Naive thymus-derived CD4-positive, alpha-beta T cell (primary cell): ENCODE measurements at regions not wholly inside any gene's neighbourhood (a gene's known extent, or its start where the extent isn't known, plus 50 kb on each side); places are given as distances from the start of the nearest gene placed in this dataset.

Experiments
- ATAC-seq: fragments of 150-1000 bp; cut with Tn5 transposase; 2 replicates; pipeline ENCODE4 v1.10.0; 2021; ENCODE audit warnings: mild to moderate bottlenecking, moderate library complexity
- CTCF ChIA-PET: fragments of 350-600 bp; sonication (Branson Sonifier 250); formaldehyde crosslinking; loops from one replicate; lab custom pipeline; 2021; ENCODE audit warnings: antibody characterized with exemption; lab: Charles Lee
- POLR2A ChIA-PET: fragments of 350-600 bp; sonication (Branson Sonifier 250); formaldehyde crosslinking; loops from one replicate; lab custom pipeline; 2021; ENCODE audit warnings: antibody characterized with exemption, inconsistent platforms; lab: Charles Lee
- DNase-seq, 9 donors: peaks; one replicate each; pipeline versions ENCODE4 v3.0.0 to v3.0.0-alpha.2; 2020 to 2022; ENCODE audit warnings: mixed read lengths in 1 of 9
- H3K27ac ChIP-seq: one replicate; pipeline ENCODE4 v1.7.0; 2013; ENCODE audit warnings: mild to moderate bottlenecking, low read depth, low read length, moderate library complexity
- H3K27me3 ChIP-seq, 2 donors: one replicate each; pipeline ENCODE4 v1.7.0; 2013; ENCODE audit warnings: low read length in 2 of 2, mild to moderate bottlenecking in 2 of 2, moderate library complexity in 2 of 2; ENCODE audit not compliant: control insufficient read depth in 2 of 2, insufficient read depth in 2 of 2
- H3K36me3 ChIP-seq, 3 experiments: 1 replicate in 2 of 3; 2 replicates in 1 of 3; pipeline ENCODE4 v1.7.0; 2013; ENCODE audit warnings: low read length in 3 of 3, mild to moderate bottlenecking in 3 of 3, moderate library complexity in 1 of 3; ENCODE audit not compliant: insufficient read depth in 3 of 3, control insufficient read depth in 2 of 3
- H3K4me1 ChIP-seq, 2 donors: one replicate each; pipeline ENCODE4 v1.7.0; 2013; ENCODE audit warnings: low read length in 2 of 2, mild to moderate bottlenecking in 2 of 2, moderate library complexity in 1 of 2; ENCODE audit not compliant: control insufficient read depth in 2 of 2, insufficient read depth in 2 of 2
- H3K4me3 ChIP-seq: 2 replicates; pipeline ENCODE4 v1.7.0; 2013; ENCODE audit warnings: mild to moderate bottlenecking, low read length
- H3K9me3 ChIP-seq, 3 experiments: 1 replicate in 2 of 3; 2 replicates in 1 of 3; pipeline ENCODE4 v1.7.0; 2013; ENCODE audit warnings: low read length in 3 of 3; ENCODE audit not compliant: control insufficient read depth in 2 of 3
- H3K27ac Mint-ChIP-seq, 9 donors: one replicate each; pipeline ENCODE4 v1.8.0; 2020 to 2022; ENCODE audit warnings: mixed read lengths in 9 of 9, mild to moderate bottlenecking in 8 of 9, moderate library complexity in 5 of 9, inconsistent platforms in 2 of 9
- H3K27me3 Mint-ChIP-seq, 5 donors: one replicate each; pipeline ENCODE4 v1.8.0; 2021 to 2022; ENCODE audit warnings: mixed read lengths in 5 of 5, mild to moderate bottlenecking in 1 of 5
- H3K36me3 Mint-ChIP-seq, 5 donors: one replicate each; pipeline ENCODE4 v1.8.0; 2020 to 2022; ENCODE audit warnings: mixed read lengths in 5 of 5, mild to moderate bottlenecking in 3 of 5, inconsistent platforms in 1 of 5
- H3K4me1 Mint-ChIP-seq, 7 donors: one replicate each; pipeline ENCODE4 v1.8.0; 2020 to 2022; ENCODE audit warnings: mixed read lengths in 7 of 7, mild to moderate bottlenecking in 3 of 7, inconsistent platforms in 1 of 7
- H3K4me3 Mint-ChIP-seq, 10 donors: one replicate each; pipeline ENCODE4 v1.8.0; 2020 to 2022; ENCODE audit warnings: mild to moderate bottlenecking in 10 of 10, mixed read lengths in 10 of 10, moderate library complexity in 6 of 10, inconsistent platforms in 2 of 10
- H3K9me3 Mint-ChIP-seq, 11 donors: one replicate each; pipeline ENCODE4 v1.8.0; 2020 to 2022; ENCODE audit warnings: mixed read lengths in 11 of 11, mild to moderate bottlenecking in 4 of 11, inconsistent platforms in 1 of 11, moderate library complexity in 1 of 11
- intact Hi-C, 2 donors: fragments of 100-400 bp; cut with micrococcal nuclease; formaldehyde crosslinking; loops; one replicate each; pipeline ENCODE4 v1.15.1; 2023

DNA sequence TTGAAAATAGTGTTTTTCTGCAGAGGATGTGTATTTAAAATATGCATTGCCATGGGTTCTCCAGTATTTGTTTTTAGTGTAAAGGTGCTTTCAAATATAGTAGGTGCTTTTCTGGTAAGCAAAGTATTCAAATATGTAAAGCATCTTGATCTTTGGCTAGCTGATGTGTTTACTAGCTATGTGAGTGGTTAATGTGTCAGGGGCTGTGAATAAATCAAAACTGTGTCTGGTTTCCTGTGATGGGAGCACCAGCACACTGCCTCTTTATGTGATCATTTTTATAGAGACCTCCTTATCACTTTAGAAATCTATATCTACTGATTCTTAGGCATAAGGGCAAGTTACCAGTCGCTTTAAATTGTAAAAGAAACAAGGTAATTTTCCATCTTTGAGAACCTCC is 388.9 kb upstream of the MAN1A1 start:
- Mint-ChIP-seq H3K27ac (no peak overlapping the region), H3K9me3 (no peaks in the 10 kb centered on the region), H3K4me3 (no peak overlapping the region), H3K4me1 (peaks cover 0 to 6% (median 0%) of the 10 kb centered on the region in 7 donors), H3K27me3 (peaks cover 15 to 42% (median 31%) of the 10 kb centered on the region in 5 donors), H3K36me3 (no peaks in the 10 kb centered on the region)
- Histone ChIP-seq H3K4me3 (no peak overlapping the region), H3K27me3 (no peaks in the 10 kb centered on the region), H3K4me1 (no peaks in the 10 kb centered on the region), H3K27ac (no peak overlapping the region), H3K9me3 (no peaks in the 10 kb centered on the region), H3K36me3 (no peaks in the 10 kb centered on the region)
- intact Hi-C loops = no loop called here
- ChIA-PET CTCF (no interaction called here), POLR2A (no interaction called here)
- ATAC-seq = no peak
- DNase-seq = no peak

DNA sequence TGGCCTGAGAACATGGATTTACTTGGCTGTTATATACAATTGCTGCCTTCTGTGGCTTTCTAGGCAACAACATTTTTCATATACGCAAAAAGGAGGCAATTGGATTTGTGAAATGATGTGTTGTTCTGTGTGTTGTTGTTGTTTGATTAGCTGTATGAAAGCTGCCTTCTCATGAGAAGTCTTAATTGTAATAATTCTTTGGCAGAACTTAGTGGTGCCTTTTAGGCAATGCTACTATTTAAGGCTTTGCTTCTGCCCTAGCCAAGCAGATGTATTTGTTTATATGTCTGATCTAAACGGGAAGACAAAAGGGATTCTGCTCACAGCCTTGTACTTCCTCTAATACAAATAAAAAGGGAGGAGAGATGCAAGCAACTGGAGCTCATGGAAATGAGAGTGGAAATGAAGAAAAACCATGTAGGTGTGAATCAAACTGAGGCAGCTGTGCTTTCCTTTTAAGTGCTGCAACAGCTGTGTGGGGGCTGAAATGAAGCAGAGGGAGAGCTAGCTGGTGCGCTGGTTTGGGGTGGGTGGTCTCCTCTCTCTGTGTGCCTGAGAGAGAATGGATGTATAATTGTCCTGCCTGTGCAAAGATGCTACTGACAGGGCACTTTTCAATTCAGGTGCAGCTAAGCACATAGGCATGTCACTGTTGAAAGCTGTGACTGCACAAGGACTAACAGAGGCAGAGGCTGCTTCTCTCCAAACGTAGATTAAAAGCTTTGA is 386.9 kb upstream of the MAN1A1 start:
- H3K27ac ChIP-seq = no peak overlapping the region
- no peak overlapping the region for H3K27ac Mint-ChIP-seq
- no peak for DNase-seq
- H3K9me3 Mint-ChIP-seq = no peaks in the 10 kb centered on the region
- ATAC-seq = no peak
- H3K4me3 ChIP-seq = no peak overlapping the region
- intact Hi-C loops = no loop called here
- no peaks in the 10 kb centered on the region for H3K36me3 ChIP-seq
- H3K4me1 Mint-ChIP-seq = no peaks in the 10 kb centered on the region
- H3K27me3 Mint-ChIP-seq = peaks cover 7 to 38% (median 29%) of the 10 kb centered on the region in 5 donors
- H3K4me1 ChIP-seq = no peaks in the 10 kb centered on the region
- POLR2A ChIA-PET = no interaction called here
- H3K36me3 Mint-ChIP-seq = no peaks in the 10 kb centered on the region
- H3K27me3 ChIP-seq = no peaks in the 10 kb centered on the region
- CTCF ChIA-PET = no interaction called here
- no peaks in the 10 kb centered on the region for H3K9me3 ChIP-seq
- H3K4me3 Mint-ChIP-seq = no peak overlapping the region

DNA sequence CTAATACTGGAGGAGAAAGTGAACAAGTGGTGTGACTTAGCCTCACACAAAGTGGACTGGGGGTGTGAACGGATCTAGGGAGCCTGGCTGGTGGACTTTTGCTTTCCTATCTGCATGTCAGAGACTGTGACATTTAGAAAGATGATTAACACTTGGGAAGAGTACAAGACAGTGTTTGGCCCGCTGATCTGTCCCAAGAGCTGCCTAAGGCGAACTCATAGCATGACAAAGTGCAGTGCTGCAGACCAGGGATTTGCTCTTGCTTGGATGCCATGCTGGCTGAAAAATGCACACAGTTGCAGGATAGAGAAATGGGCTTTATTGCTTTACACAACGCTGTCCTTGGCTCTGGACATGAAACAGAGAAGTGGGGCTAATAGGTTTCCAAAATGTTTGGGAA is 386.0 kb upstream of the MAN1A1 start:
- no peak for ATAC-seq
- Histone ChIP-seq H3K27ac (no peak overlapping the region), H3K4me1 (no peaks in the 10 kb centered on the region), H3K4me3 (no peak overlapping the region), H3K36me3 (no peaks in the 10 kb centered on the region), H3K9me3 (no peaks in the 10 kb centered on the region), H3K27me3 (no peaks in the 10 kb centered on the region)
- DNase-seq = no peak
- Mint-ChIP-seq H3K4me3 (no peak overlapping the region), H3K27ac (no peak overlapping the region), H3K36me3 (no peaks in the 10 kb centered on the region), H3K27me3 (peaks cover 5 to 33% (median 31%) of the 10 kb centered on the region in 5 donors), H3K9me3 (no peaks in the 10 kb centered on the region), H3K4me1 (no peaks in the 10 kb centered on the region)
- intact Hi-C loops = no loop called here
- ChIA-PET POLR2A (no interaction called here), CTCF (no interaction called here)

DNA sequence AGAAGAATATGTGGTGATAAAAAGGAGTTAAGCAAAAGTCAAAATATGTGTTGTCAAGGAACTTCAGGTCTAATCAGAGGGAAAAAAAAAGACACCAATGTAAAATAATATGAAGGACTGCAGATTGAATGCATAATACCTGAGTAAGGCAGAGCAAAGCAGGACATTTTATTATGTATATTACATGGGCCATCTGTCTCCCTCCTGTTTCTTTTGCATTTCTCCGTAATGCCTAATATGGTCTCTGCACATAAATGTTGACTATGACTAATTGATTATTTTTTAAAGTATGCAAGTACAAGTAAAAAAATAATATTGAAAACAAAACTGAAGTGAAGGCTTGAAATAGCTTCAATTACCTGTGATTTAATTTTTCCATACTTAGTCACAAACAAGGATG is 384.7 kb upstream of the MAN1A1 start:
- H3K27me3 Mint-ChIP-seq = peaks cover 5 to 33% (median 30%) of the 10 kb centered on the region in 5 donors
- ChIA-PET POLR2A (interaction anchor here (0.7 kb wide), 1 partner anchor 1262 kb away, joined by 3 read pairs; no protein-coding TSS in a partner anchor), CTCF (no interaction called here)
- ATAC-seq (no peak), DNase-seq (no peak)
- H3K4me3 Mint-ChIP-seq = no peak overlapping the region
- H3K9me3 Mint-ChIP-seq = no peaks in the 10 kb centered on the region
- no peaks in the 10 kb centered on the region for H3K9me3 ChIP-seq
- H3K4me1 Mint-ChIP-seq = no peaks in the 10 kb centered on the region
- H3K27ac Mint-ChIP-seq = no peak overlapping the region
- no peaks in the 10 kb centered on the region for H3K36me3 Mint-ChIP-seq
- no peaks in the 10 kb centered on the region for H3K36me3 ChIP-seq
- no peak overlapping the region for H3K27ac ChIP-seq
- no peaks in the 10 kb centered on the region for H3K27me3 ChIP-seq
- no peaks in the 10 kb centered on the region for H3K4me1 ChIP-seq
- no peak overlapping the region for H3K4me3 ChIP-seq
- intact Hi-C loops = no loop called here

DNA sequence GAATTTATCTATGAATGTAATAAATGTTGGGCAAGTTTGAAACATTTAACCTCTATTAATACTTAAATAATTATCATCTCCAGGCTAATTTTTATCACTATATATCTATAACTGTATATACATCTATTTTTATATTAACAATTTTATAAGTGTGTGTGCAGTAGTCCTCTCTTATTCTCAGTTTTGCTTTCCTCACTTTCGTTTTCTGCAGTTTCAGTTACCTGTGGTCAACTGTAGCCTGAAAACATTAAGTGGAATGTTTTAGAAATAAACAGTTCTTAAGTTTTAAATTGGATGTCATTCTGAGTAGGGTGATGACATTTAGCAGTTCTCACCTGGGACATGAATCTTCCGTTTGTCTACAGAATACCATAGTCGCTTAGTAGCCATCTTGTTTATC is 379.4 kb upstream of the MAN1A1 start:
- ATAC-seq = no peak
- no peak for DNase-seq
- Mint-ChIP-seq H3K9me3 (peaks cover 0 to 2% (median 0%) of the 10 kb centered on the region in 11 donors), H3K4me3 (no peak overlapping the region), H3K4me1 (no peaks in the 10 kb centered on the region), H3K36me3 (no peaks in the 10 kb centered on the region), H3K27me3 (peaks cover 6 to 27% (median 12%) of the 10 kb centered on the region in 5 donors), H3K27ac (no peak overlapping the region)
- H3K36me3 ChIP-seq = no peaks in the 10 kb centered on the region
- no peaks in the 10 kb centered on the region for H3K4me1 ChIP-seq
- intact Hi-C loops = no loop called here
- no peak overlapping the region for H3K4me3 ChIP-seq
- no peaks in the 10 kb centered on the region for H3K27me3 ChIP-seq
- ChIA-PET POLR2A (no interaction called here), CTCF (interaction anchor here (0.6 kb wide), 1 partner anchor 26 kb away, joined by 3 read pairs; no protein-coding TSS in a partner anchor)
- no peak overlapping the region for H3K27ac ChIP-seq
- H3K9me3 ChIP-seq = no peaks in the 10 kb centered on the region

DNA sequence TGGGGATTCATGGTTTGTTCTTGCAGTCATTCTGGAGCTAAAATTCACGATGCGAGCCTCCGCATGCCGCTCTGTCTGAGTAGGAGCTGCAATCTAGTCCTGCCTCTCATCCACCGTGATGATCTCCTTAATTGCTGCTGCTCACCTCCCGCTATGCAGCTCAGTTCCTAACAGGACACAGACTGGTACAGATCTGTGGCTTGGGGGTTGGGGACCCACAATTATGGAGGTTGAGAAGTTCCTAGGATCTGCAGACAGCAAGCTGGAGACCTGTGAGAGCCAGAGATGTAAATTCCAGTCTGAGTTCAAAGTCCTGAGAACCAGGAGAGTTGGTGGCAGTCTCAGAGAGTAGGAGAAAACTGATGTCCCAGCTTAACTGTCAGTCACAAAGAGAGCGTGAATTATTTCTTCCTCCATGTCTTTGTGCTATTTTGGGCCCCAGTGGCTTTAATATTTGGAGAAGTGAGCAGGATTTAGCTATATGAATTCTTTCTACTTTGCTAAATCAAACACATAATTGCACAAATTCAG is 378.7 kb upstream of the MAN1A1 start:
- ChIA-PET CTCF (no interaction called here), POLR2A (no interaction called here)
- intact Hi-C loops = no loop called here
- H3K4me3 ChIP-seq = no peak overlapping the region
- Mint-ChIP-seq H3K4me3 (peak overlapping the region in 1 of 10 donors; percentile 5), H3K9me3 (peaks cover 0 to 2% (median 0%) of the 10 kb centered on the region in 11 donors), H3K36me3 (no peaks in the 10 kb centered on the region), H3K27ac (no peak overlapping the region), H3K27me3 (peaks cover 6 to 21% (median 9%) of the 10 kb centered on the region in 5 donors), H3K4me1 (no peaks in the 10 kb centered on the region)
- H3K27ac ChIP-seq = no peak overlapping the region
- ATAC-seq = no peak
- H3K9me3 ChIP-seq = no peaks in the 10 kb centered on the region
- H3K4me1 ChIP-seq = no peaks in the 10 kb centered on the region
- no peaks in the 10 kb centered on the region for H3K27me3 ChIP-seq
- DNase-seq = no peak
- no peaks in the 10 kb centered on the region for H3K36me3 ChIP-seq
